Tibial nerve (tissue), 3 donors: ENCODE measurements at regions not wholly inside any gene's neighbourhood (a gene's known extent, or its start where the extent isn't known, plus 50 kb on each side); places are given as distances from the start of the nearest gene placed in this dataset.

Experiments used
- EP300 ChIP-seq, 2 donors: sonication (generic); formaldehyde crosslinking; IDR thresholded peaks; one replicate each; pipeline ENCODE4 v1.6.1; 2017; ENCODE audit warnings: antibody characterized with exemption in 2 of 2, mild to moderate bottlenecking in 1 of 2
- POLR2A ChIP-seq, 2 donors: fragments of 450-650 bp; IDR thresholded peaks; one replicate each; pipeline ENCODE4 v1.6.1; 2017; ENCODE audit warnings: antibody characterized with exemption in 2 of 2, mild to moderate bottlenecking in 2 of 2, moderate library complexity in 2 of 2

DNA sequence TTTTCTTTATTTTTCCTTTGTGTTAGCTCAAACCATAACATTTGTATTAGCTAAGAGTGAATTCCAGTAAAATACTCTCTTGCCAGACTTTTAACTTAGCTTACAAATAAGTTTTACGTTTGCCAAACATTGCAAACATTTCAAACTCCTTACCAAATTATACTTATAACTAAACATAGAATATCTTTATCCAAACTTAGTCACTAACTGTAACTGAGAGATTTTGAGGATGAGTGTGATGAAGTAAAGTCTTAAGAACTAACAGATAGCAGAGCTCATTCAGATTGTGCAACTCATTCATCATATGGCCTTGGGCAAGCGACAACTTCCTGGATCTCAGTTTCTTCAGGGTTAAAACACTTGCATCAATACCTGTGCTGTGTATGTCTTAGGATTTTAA lies 533.7 kb downstream of the TDRD15 start:
- TF ChIP-seq POLR2A (IDR thresholded peaks at IDR 0.05) (no peak), EP300 (IDR thresholded peaks at IDR 0.05) (no peak)
